Fibroblast of peridontal ligament (primary cell): ENCODE measurements at regions not wholly inside any gene's neighbourhood (a gene's known extent, or its start where the extent isn't known, plus 50 kb on each side); places are given as distances from the start of the nearest gene placed in this dataset.
"Not testable (repeated sequence)": the region's sequence is repeated elsewhere in the genome, so short reads cannot be mapped to it uniquely, and the experiment has no call there.

Experiments used
- DNase-seq: peaks from one replicate; pipeline ENCODE4 v3.0.0-alpha.2; 2010; ENCODE audit errors: extremely low read depth

DNA sequence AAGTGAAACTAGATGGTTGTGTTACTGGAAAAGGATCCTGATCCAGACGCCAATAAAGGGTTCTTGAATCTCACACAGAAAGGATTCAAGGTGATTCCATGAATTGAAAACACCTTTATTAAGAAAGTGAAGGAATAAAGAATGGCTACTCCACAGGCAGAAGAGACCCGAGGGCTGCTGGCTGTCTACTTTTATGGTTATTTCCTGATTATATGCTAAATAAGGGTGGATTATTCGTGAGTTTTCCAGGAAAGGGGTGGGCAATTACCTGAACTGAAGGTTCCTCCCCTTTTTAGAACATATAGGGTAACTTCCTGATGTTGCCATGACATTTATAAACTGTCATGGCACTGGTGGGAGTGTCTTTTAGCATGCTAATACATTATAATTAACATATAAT lies 50.9 kb upstream of the WARS2 start:
- DNase-seq: no peak

GRCh38 chr1:119204197-119204960 lies 63.9 kb upstream of the WARS2 start:
- DNase-seq: peak; percentile 80

DNA sequence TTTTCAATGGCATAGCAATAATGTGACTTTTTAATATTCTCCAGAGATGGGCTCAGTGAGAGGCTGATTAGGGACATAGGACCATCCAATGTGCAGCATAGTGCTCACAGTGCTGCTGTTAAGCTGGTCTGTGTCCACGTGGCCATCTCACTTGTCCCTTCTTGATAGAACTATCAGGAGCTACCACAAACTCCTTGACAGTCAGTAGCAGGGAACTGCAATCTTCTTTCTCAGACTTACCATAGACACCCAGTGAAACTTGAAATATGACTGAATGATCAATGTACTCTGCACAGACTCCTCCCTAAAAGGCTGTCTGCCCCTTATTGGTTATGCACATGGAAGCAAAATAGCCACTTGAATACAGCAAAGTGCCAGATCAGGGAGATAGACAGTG lies 64.5 kb upstream of the WARS2 start:
- DNase-seq: no peak

DNA sequence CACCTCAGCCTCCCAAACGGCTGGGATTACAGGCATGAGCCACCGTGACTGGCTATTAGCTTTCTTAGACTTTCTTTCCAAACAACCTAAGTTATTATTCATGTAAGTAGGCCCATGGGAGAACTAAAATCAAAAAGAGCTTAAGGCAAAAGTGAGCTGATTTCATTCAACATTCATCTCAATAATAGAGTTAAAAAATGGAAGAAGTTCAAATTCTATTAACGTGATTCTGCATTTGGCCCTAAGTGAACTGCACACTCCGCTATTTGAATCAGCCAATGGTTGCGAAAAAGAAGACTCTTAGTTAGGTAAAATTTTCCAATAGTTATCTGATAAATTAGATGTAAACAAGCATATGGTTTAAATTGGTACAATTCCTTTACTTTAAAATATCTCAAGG lies 68.6 kb upstream of the WARS2 start:
- DNase-seq: no peak

GRCh38 chr1:119209596-119210295 lies 69.3 kb upstream of the WARS2 start:
- DNase-seq: peak; percentile 63

DNA sequence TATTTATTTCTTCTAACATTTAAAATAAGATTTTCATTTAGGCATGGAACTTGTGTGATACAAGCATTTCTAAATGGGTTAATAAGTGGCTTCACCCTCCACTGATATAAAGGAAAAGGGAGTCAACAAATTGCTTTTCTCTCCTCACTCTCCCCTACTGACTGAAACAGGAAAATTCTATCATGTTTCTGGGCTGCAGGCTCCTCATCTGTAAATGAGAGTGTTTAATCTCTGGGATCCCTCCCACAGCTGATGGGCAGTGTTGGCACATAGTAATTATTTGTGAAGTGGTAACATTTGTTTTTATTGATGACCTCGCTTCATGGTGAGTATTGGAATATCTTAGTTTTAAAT lies 69.8 kb upstream of the WARS2 start:
- no peak for DNase-seq

DNA sequence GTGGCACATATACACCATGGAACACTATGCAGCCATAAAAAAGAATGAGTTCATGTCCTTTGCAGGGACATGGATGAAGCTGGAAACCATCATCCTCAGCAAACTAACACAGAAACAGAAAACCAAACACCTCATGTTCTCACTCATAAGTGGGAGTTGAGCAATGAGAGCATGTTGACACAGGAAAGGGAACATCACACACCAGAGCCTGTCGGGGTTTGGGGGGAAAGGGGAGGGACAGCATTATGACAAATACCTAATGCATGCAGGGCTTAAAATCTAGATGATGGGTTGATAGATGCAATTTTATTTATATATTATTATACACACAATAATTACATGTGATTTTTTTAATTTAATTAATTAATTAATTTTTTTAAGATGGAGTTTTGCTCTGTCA lies 72.8 kb upstream of the WARS2 start:
- not testable (repeated sequence) for DNase-seq

DNA sequence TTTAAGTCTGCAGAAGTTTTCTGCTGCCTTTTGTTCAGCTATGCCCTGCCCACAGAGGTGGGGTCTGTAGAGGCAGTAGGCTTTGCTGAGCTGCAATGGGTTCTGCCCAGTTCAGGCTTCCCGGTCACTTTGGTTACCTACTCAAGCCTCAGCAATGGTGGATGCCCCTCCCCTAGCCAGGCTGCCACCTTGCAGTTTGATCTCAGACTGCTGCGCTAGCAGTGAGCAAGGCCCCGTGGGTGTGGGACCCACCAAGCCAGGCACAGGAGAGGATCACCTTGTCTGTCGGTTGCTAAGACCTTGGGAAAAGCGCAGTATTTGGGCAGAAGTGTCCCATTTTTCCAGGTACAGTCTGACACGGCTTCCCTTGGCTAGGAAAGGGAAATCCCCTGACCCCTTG lies 74.5 kb upstream of the WARS2 start:
- DNase-seq: not testable (repeated sequence)

DNA sequence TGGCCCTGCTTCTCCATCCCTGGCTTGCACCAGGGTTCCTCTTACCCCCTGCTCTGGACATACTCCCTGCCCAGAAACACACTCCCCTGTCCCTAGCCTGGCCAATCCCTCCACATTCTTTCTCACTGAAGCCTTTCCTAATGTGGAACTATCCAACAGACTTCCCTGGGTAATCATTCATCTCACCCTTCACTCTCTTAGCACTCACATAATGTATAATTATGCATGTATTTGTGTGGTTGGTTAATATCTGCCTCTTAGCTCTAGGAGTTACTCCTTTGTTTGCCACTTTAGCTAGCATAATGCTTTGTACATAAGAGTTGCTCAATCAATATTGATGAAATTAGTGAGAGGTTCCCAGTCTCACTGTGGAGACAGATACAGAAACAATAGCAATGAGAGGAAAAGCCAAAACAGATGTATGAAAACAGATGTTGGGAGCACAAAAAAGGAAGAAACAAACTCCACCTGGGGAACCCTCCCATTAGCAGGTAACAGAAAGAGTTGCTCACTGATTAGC lies 76.9 kb upstream of the WARS2 start:
- no peak for DNase-seq

DNA sequence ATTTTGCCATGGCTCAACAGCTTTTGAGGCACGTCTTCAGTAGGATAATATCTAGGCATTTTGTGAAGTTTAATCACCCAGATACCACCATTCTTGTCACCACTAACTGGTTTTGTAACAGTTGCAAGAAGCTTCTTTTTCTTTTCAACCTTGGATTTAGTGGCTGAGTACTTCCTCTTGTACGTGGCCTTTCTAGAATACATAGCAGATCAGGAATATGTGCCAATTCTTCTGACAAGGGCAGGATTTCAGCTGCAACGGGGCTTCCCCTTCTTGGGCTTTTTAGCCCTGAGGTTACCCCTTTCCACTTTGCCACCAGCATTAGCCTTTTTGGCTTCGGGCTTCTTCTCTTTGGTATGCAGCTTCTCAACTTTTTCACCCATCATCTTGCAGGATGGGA lies 79.3 kb upstream of the WARS2 start:
- DNase-seq: no peak

- DNase-seq: peak; percentile 44
These were observed 80.5 kb upstream of the WARS2 start for GRCh38 chr1:119220991-119221390.

DNA sequence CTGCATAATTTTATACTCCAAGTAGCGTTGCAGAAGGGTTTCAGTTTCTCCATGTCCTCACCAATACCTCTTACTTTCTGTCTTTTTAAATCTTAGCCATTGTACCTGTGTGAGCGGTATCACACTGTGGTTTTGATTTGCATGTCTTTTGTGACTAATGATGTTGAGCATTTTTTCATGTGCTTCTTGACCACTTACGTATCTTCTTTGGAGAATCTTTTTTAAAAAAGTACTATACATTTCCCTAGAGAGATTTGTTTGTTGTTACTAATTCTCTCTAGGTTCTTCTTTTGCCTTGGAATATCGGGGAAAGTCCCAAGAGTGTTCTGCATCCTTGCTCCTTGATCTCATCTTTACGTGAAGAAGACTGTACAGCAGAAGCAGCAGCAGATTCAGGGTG lies 81.8 kb upstream of the WARS2 start:
- no peak for DNase-seq

- no peak for DNase-seq
These were observed 84.8 kb upstream of the WARS2 start for GRCh38 chr1:119225265-119225664.

DNA sequence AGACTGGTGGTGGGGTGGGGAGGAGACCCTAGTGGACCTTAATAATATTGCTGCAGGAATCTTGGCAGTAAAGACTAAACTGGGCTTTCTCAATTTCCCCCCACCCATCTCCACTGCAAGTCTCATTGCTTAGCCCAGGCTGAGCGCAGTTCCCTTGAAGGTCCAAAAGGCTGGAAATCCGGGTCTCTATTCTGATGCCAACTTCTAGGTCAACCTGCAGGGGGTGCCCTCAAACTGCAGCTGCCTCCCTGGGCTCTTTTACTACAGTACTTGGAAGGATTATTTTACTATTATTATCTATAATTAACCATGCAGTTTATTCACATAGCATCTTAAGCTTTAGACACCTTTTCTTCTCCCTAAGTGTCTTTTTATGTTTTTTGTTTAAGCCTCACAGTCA lies 85.4 kb upstream of the WARS2 start:
- no peak for DNase-seq

DNA sequence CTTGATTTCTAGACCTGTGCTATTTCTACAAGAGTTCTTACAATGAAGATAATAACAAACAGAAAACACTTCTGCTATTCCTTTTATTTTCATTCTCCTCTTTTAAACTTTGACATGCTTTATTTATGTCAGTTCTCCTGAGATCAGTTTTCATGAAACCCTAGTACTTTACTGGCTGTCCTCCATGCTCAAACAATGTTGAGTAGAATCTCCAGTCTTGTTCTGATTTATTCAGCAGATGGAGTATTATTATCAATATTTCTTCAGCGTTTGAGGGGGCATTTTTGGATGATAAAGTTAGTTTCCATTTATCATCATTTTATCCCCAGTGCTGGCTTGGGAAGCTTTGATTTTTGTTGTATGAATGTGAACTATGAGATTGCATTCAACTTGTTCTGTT lies 85.9 kb upstream of the WARS2 start:
- peak; percentile 30 for DNase-seq

GRCh38 chr1:119226913-119227312 lies 86.5 kb upstream of the WARS2 start:
- DNase-seq: no peak

DNA sequence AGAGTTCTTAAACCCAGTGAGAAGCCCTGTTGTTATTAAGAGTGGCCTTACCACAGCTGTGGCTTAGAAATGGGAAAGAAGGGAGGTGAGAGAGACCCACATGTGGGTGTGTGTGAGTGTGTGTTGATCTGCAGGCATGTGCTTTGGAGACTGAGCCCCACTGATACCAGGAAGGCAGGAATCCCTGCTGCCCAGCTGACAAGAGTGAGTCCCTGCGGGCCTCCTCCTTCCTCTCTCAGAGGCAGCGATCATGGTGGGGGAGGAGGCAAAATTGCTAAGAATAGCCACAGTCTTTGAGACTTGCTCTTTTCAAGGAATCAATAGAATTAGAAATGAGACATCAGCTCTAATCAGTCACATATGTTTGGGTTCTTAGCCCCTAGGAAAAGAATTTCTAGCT lies 87.0 kb upstream of the WARS2 start:
- DNase-seq: no peak

DNA sequence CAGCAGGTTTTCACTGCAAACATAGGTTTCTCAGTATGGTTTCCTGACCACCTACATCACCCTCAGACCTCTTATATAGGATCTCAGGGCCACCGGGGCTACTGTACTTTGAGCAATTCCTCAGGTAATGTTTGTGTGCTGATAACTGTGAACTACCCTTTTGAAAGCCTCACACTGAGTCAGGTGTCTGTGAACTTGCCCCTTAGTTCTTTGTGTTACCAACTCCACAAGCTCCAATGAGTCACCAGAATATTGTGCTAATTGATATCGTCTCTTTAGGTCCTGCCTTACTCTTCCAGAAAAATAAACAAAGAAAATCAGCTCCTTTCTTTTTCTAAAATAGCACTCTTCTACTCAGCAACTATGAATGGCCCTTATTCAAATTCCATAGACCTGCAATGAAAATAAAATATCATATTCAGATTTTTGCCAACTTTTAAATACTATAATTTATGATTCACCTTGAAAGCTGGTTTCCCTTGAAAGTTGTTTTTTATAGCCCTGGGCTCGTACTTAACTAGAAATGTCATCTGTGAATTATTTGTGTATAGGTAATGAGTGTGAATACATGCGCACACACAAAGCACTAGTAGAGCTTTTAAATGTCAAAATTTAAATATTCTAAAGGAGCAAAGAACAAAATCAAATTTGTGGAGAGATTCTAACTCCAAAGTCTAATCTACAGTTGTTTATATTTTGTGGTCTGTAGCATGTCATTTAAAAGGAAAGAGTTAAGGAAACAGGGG lies 88.1 kb upstream of the WARS2 start:
- no peak for DNase-seq

GRCh38 chr1:119235120-119235519 lies 94.7 kb upstream of the WARS2 start:
- no peak for DNase-seq

DNA sequence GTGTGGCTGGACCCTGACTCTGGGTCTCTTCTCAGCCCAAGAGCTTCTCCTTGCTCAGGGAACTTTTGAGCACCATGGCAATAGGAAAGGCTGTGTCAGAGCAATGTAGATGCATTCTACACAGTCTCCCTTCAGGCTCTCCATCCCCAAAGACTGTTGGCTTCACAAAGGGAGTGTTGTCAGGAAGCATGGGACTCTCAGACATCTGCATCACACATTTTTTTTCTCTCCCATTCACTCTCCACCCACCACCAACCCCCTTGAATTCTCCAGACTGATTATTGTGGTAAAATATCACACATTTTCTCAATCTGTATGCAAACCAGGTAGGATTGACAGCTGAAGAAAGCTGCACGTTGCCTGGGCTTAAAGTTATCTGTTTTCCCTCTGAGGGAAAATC lies 105.4 kb upstream of the WARS2 start:
- no peak for DNase-seq

DNA sequence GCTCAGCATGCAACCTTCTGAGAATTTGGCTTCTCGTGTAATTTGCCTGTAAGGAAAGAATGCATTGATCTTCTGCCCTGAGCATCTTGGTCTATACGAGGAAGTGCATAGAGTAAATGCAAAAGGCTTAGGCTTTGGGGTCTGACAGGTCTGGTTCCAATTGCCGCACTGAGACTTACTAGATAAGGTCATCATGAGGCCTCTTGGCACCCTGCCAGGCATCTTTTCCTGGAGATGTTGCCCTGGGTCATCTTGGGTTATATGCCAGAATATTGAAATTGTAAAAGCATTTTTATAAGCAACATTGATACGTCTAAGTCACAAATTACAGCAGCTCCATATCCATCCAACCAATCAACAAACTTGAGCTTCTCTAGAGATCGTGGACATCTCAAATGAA lies 108.8 kb upstream of the WARS2 start:
- DNase-seq: no peak

DNA sequence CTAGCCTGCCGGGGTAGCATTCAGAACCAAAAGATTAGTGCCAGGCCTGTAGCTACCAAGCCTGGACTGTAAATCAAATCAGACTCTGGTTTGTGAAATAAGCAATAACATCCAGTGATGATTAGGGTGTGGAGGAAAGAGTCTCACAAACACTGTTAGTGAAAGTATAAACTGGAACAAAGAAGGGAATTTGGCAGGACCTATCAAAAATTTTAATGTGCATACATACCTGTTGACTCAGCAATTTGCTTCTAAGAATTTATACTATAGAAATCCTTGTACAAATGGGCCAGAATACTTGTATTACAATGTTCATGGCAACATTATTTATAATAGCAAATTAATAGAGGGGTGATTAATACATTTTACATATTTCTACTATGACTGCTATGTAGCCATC lies 109.8 kb upstream of the WARS2 start:
- DNase-seq: no peak

GRCh38 chr1:119251751-119252150 lies 111.3 kb upstream of the WARS2 start:
- no peak for DNase-seq
